ENCODE measurements at regions not wholly inside any gene's neighbourhood (a gene's known extent, or its start where the extent isn't known, plus 50 kb on each side); places are given as distances from the start of the nearest gene placed in this dataset.

- no peak for TF ChIP-seq CTCF (optimal IDR thresholded peaks at IDR 0.05 in 1 of 3, IDR thresholded peaks at IDR 0.05 in 1 of 3, conservative IDR thresholded peaks at IDR 0.05 in 1 of 3; ENCODE audit: extremely low read depth in 1 of 3, insufficient read depth in 2 of 3, low read length in 3 of 3)
- TF ChIP-seq EZH2 (IDR thresholded peaks at IDR 0.05; ENCODE audit: low read length), result no peak
Observed at GRCh38 chr10:10660054-10660453, 357.6 kb upstream of the CELF2 start.

GRCh38 chr10:10661176-10661575, 356.5 kb upstream of the CELF2 start:
- Histone ChIP-seq H4K20me1 (ENCODE audit: control insufficient read depth, extremely low read depth, insufficient read depth, low read length) (no peaks in the 10 kb centered on the region), H3K9me3 (ENCODE audit: control insufficient read depth, low read depth, low read length) (no peaks in the 10 kb centered on the region), H3K9me1 (ENCODE audit: control insufficient read depth, extremely low read depth, insufficient read depth, low read length) (no peaks in the 10 kb centered on the region), H3K4me3 (ENCODE audit: control insufficient read depth in 2 of 3, extremely low read depth in 1 of 3, insufficient read depth in 2 of 3, low read depth in 1 of 3, low read length in 3 of 3) (no peak overlapping the region), H3K36me3 (ENCODE audit: control insufficient read depth in 2 of 2, extremely low read depth in 1 of 2, insufficient read depth in 2 of 2, low read length in 2 of 2) (no peaks in the 10 kb centered on the region), H2AFZ (ENCODE audit: control insufficient read depth, low read length) (no peak overlapping the region), H3K79me2 (ENCODE audit: control insufficient read depth, insufficient read depth, low read length) (no peaks in the 10 kb centered on the region), H3K27ac (ENCODE audit: control insufficient read depth, insufficient read depth, low read length) (no peak overlapping the region), H3K9ac (ENCODE audit: control insufficient read depth, extremely low read depth, insufficient read depth, low read length) (no peak overlapping the region), H3K4me1 (ENCODE audit: control insufficient read depth, extremely low read depth, insufficient read depth, low read length) (no peaks in the 10 kb centered on the region), H3K4me2 (ENCODE audit: control insufficient read depth, extremely low read depth, insufficient read depth, low read depth, low read length) (no peak overlapping the region), H3K27me3 (ENCODE audit: control insufficient read depth, extremely low read depth, insufficient read depth, low read length) (no peaks in the 10 kb centered on the region)
- dilution Hi-C loops (cut with MboI; ENCODE audit: extremely low pct_ligation_motif_present, low sequenced_read_pairs), result no loop called here
- DNase-seq (ENCODE audit: low read depth, low spot score), result no peak
- no peak for TF ChIP-seq EZH2 (IDR thresholded peaks at IDR 0.05; ENCODE audit: low read length)
- no peak for TF ChIP-seq CTCF (optimal IDR thresholded peaks at IDR 0.05 in 1 of 3, IDR thresholded peaks at IDR 0.05 in 1 of 3, conservative IDR thresholded peaks at IDR 0.05 in 1 of 3; ENCODE audit: extremely low read depth in 1 of 3, insufficient read depth in 2 of 3, low read length in 3 of 3)
- no peak for FAIRE-seq

More at GRCh38 chr10:10660054-10660453, 357.6 kb upstream of the CELF2 start:
- Histone ChIP-seq H4K20me1 (ENCODE audit: control insufficient read depth, extremely low read depth, insufficient read depth, low read length) (no peaks in the 10 kb centered on the region), H3K4me2 (ENCODE audit: control insufficient read depth, extremely low read depth, insufficient read depth, low read depth, low read length) (no peak overlapping the region), H3K4me3 (ENCODE audit: control insufficient read depth in 2 of 3, extremely low read depth in 1 of 3, insufficient read depth in 2 of 3, low read depth in 1 of 3, low read length in 3 of 3) (no peak overlapping the region), H3K79me2 (ENCODE audit: control insufficient read depth, insufficient read depth, low read length) (no peaks in the 10 kb centered on the region), H3K27ac (ENCODE audit: control insufficient read depth, insufficient read depth, low read length) (no peak overlapping the region), H3K9me1 (ENCODE audit: control insufficient read depth, extremely low read depth, insufficient read depth, low read length) (no peaks in the 10 kb centered on the region), H3K27me3 (ENCODE audit: control insufficient read depth, extremely low read depth, insufficient read depth, low read length) (no peaks in the 10 kb centered on the region), H3K36me3 (ENCODE audit: control insufficient read depth in 2 of 2, extremely low read depth in 1 of 2, insufficient read depth in 2 of 2, low read length in 2 of 2) (no peaks in the 10 kb centered on the region), H3K4me1 (ENCODE audit: control insufficient read depth, extremely low read depth, insufficient read depth, low read length) (no peaks in the 10 kb centered on the region), H2AFZ (ENCODE audit: control insufficient read depth, low read length) (no peak overlapping the region), H3K9me3 (ENCODE audit: control insufficient read depth, low read depth, low read length) (no peaks in the 10 kb centered on the region), H3K9ac (ENCODE audit: control insufficient read depth, extremely low read depth, insufficient read depth, low read length) (no peak overlapping the region)
- no peak for FAIRE-seq
- dilution Hi-C loops (cut with MboI; ENCODE audit: extremely low pct_ligation_motif_present, low sequenced_read_pairs), result no loop called here
- DNase-seq (ENCODE audit: low read depth, low spot score), result no peak
